Endothelial cell of umbilical vein (primary cell): ENCODE measurements at regions not wholly inside any gene's neighbourhood (a gene's known extent, or its start where the extent isn't known, plus 50 kb on each side); places are given as distances from the start of the nearest gene placed in this dataset.

Source experiments
- BruUV-seq: library from RNA; stranded (reverse); fragments of 400-500 nt; replicated peaks from 2 replicates; lab custom pipeline; 2021; lab: Mats Ljungman, UMichigan
- CTCF ChIA-PET: fragments of 300-600, 350-600 bp; sonication (Branson Sonifier 250); formaldehyde crosslinking; loops from one replicate; lab custom pipeline; 2021; ENCODE audit warnings: antibody characterized with exemption, inconsistent platforms; lab: Charles Lee
- POLR2A ChIA-PET: fragments of 300-600, 350-600 bp; sonication (Branson Sonifier 250); formaldehyde crosslinking; loops from one replicate; lab custom pipeline; 2021; ENCODE audit warnings: antibody characterized with exemption, inconsistent platforms; lab: Charles Lee
- DNase-seq: peaks from one replicate; pipeline ENCODE4 v3.0.0-alpha.2; 2011; ENCODE audit warnings: low read depth, low spot score
- FAIRE-seq: peaks from 2 replicates; lab custom pipeline; 2011; peaks lifted over from hg19 to GRCh38; lab: Jason Lieb, UNC
- H2AFZ ChIP-seq: 2 replicates; pipeline ENCODE4 v1.6.0; 2012; ENCODE audit warnings: low read depth, low read length, control low read depth, inconsistent platforms
- H3K27ac ChIP-seq: 2 replicates; pipeline ENCODE4 v1.5.1; 2011; ENCODE audit warnings: low read depth, mild to moderate bottlenecking, control low read depth, low read length, moderate library complexity; ENCODE audit not compliant: insufficient read depth
- H3K27me3 ChIP-seq, 2 experiments: 2 replicates each; pipeline versions ENCODE4 v1.6.0 to v1.6.1; 2011; ENCODE audit warnings: low read length in 2 of 2, mixed read lengths in 1 of 2; ENCODE audit not compliant: control insufficient read depth in 2 of 2, insufficient read depth in 2 of 2
- H3K36me3 ChIP-seq, 2 experiments: 2 replicates in 1 of 2; 3 replicates in 1 of 2; pipeline ENCODE4 v1.5.1; 2011; ENCODE audit warnings: low read length in 2 of 2, mild to moderate bottlenecking in 1 of 2, moderate library complexity in 1 of 2; ENCODE audit not compliant: control insufficient read depth in 2 of 2, insufficient read depth in 2 of 2; ENCODE audit errors: extremely low read depth in 1 of 2
- H3K4me1 ChIP-seq: 3 replicates; pipeline ENCODE4 v1.5.1; 2011; ENCODE audit warnings: mild to moderate bottlenecking, low read length; ENCODE audit not compliant: control insufficient read depth, insufficient read depth; ENCODE audit errors: extremely low read depth
- H3K4me2 ChIP-seq: 2 replicates; pipeline ENCODE4 v1.6.1; 2011; ENCODE audit warnings: low read length, control low read depth, mixed read lengths; ENCODE audit not compliant: insufficient read depth
- H3K4me3 ChIP-seq, 3 experiments: fragments of 200-600 bp in 1 of 3; sonication (generic), shearing (Covaris generic) in 1 of 3; replicated peaks in 1 of 3; 2 replicates each; pipeline ENCODE4 v1.5.1; 2011 to 2016; ENCODE audit warnings: control low read depth in 3 of 3, low read length in 3 of 3, mild to moderate bottlenecking in 2 of 3, inconsistent platforms in 1 of 3, low read depth in 1 of 3, moderate library complexity in 1 of 3; ENCODE audit not compliant: insufficient read depth in 1 of 3
- H3K79me2 ChIP-seq: 2 replicates; pipeline ENCODE4 v1.6.0; 2012; ENCODE audit warnings: low read length, inconsistent platforms; ENCODE audit not compliant: control insufficient read depth, insufficient read depth
- H3K9ac ChIP-seq: replicated peaks from 2 replicates; pipeline ENCODE3; 2011; ENCODE audit warnings: low read length, control low read depth; ENCODE audit not compliant: insufficient read depth; ENCODE audit errors: extremely low read depth
- H3K9me1 ChIP-seq: replicated peaks from 3 replicates; pipeline ENCODE4 v1.6.0; 2011; ENCODE audit warnings: mild to moderate bottlenecking, low read length; ENCODE audit not compliant: control insufficient read depth, insufficient read depth; ENCODE audit errors: extremely low read depth
- H3K9me3 ChIP-seq: replicated peaks from 2 replicates; pipeline ENCODE4 v1.5.1; 2012; ENCODE audit warnings: low read length, inconsistent platforms; ENCODE audit not compliant: control insufficient read depth, insufficient read depth
- H4K20me1 ChIP-seq: replicated peaks from 2 replicates; pipeline ENCODE3; 2011; ENCODE audit warnings: mild to moderate bottlenecking, low read length; ENCODE audit not compliant: control insufficient read depth, insufficient read depth; ENCODE audit errors: extremely low read depth
- EZH2 ChIP-seq: IDR thresholded peaks from 2 replicates; pipeline ENCODE4 v1.6.1; 2012; ENCODE audit warnings: borderline replicate concordance, low read depth, mild to moderate bottlenecking, moderate library complexity, low read length, inconsistent platforms; ENCODE audit not compliant: severe bottlenecking
- FOS ChIP-seq: IDR thresholded peaks from 2 replicates; pipeline ENCODE4 v1.6.1; 2011; ENCODE audit warnings: mild to moderate bottlenecking, low read length, moderate library complexity, borderline replicate concordance; ENCODE audit not compliant: insufficient read depth
- GATA2 ChIP-seq: IDR thresholded peaks from 2 replicates; pipeline ENCODE4 v1.7.0; 2011; ENCODE audit warnings: low read depth, mild to moderate bottlenecking, moderate library complexity, mixed read lengths, low read length; ENCODE audit not compliant: insufficient read length, insufficient read depth
- JUN ChIP-seq: IDR thresholded peaks from 2 replicates; pipeline ENCODE4 v1.6.1; 2011; ENCODE audit warnings: borderline replicate concordance, low read depth; ENCODE audit not compliant: insufficient read length, insufficient read depth
- MYC ChIP-seq: IDR thresholded peaks from one replicate; pipeline ENCODE4 v1.6.1; 2011; ENCODE audit warnings: mild to moderate bottlenecking, low read depth, low read length
- POLR2A ChIP-seq: IDR thresholded peaks from 2 replicates; pipeline ENCODE4 v1.6.1; 2012; ENCODE audit warnings: low read depth, mild to moderate bottlenecking, control low read depth, low read length
- POLR2AphosphoS5 ChIP-seq: IDR thresholded peaks from 2 replicates; pipeline ENCODE4 v1.6.1; 2012; ENCODE audit warnings: low read depth, mild to moderate bottlenecking, control low read depth, low read length, moderate library complexity; ENCODE audit not compliant: insufficient read depth
- dilution Hi-C: fragments of 300-500 bp; cut with MboI; formaldehyde crosslinking; loops from one replicate; pipeline ENCODE4 v1.15.0; 2019; ENCODE audit warnings: low sequenced_read_pairs; ENCODE audit not compliant: extremely low pct_ligation_motif_present
- intact Hi-C: fragments of 100-400 bp; cut with micrococcal nuclease; formaldehyde crosslinking; loops from one replicate; pipeline ENCODE4 v1.10.0; 2022
- TF ChIP-seq, protein P1 (sequence below), 2 donors: IDR thresholded peaks; 1 replicate in 1 of 2; 2 replicates in 1 of 2; pipeline ENCODE4 v1.5.1; 2011; ENCODE audit warnings: low read length in 2 of 2, mild to moderate bottlenecking in 2 of 2, moderate library complexity in 2 of 2, control low read depth in 1 of 2, inconsistent platforms in 1 of 2, low read depth in 1 of 2; ENCODE audit not compliant: insufficient read depth in 1 of 2; ENCODE audit errors: extremely low read depth in 1 of 2
- TF ChIP-seq, protein P2 (sequence below): IDR thresholded peaks from 2 replicates; pipeline ENCODE4 v1.6.1; 2011; ENCODE audit not compliant: insufficient read depth, insufficient read length

DNA sequence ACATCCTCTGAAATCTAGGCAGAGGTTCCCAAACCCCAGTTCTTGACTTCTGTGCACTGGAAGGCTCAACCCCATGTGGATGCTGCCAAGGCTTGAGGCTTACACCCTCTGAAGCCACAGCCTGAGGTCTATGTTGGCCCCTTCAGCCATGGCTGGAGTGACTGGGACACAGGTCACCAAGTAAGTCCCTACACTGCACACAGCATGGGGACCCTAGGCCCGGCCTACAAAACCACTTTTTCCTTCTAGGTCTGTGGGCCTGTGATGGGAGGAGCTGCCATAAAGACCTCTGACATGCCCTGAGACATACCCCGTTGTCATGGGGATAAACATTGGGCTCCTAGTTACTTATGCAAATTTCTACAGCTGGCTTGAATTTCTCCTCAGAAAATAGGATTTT lies 418.8 kb upstream of the CCNH start:
- ChIA-PET CTCF (no interaction called here), POLR2A (no interaction called here)
- DNase-seq (no peak), FAIRE-seq (no peak)
- H3K9ac ChIP-seq = no peak overlapping the region
- no peaks in the 10 kb centered on the region for H4K20me1 ChIP-seq
- H3K27me3 ChIP-seq = no peaks in the 10 kb centered on the region
- H3K4me2 ChIP-seq = no peak overlapping the region
- no peaks in the 10 kb centered on the region for H3K9me1 ChIP-seq
- no peak overlapping the region for H2AFZ ChIP-seq
- H3K79me2 ChIP-seq = no peaks in the 10 kb centered on the region
- intact Hi-C loops = no loop called here
- no peak overlapping the region for H3K4me3 ChIP-seq
- TF ChIP-seq MYC (no peak), FOS (no peak), JUN (no peak), POLR2A (no peak), GATA2 (no peak), EZH2 (no peak), POLR2AphosphoS5 (no peak)
- TF ChIP-seq, protein P1, sequence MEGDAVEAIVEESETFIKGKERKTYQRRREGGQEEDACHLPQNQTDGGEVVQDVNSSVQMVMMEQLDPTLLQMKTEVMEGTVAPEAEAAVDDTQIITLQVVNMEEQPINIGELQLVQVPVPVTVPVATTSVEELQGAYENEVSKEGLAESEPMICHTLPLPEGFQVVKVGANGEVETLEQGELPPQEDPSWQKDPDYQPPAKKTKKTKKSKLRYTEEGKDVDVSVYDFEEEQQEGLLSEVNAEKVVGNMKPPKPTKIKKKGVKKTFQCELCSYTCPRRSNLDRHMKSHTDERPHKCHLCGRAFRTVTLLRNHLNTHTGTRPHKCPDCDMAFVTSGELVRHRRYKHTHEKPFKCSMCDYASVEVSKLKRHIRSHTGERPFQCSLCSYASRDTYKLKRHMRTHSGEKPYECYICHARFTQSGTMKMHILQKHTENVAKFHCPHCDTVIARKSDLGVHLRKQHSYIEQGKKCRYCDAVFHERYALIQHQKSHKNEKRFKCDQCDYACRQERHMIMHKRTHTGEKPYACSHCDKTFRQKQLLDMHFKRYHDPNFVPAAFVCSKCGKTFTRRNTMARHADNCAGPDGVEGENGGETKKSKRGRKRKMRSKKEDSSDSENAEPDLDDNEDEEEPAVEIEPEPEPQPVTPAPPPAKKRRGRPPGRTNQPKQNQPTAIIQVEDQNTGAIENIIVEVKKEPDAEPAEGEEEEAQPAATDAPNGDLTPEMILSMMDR (IDR thresholded peaks at IDR 0.05; ENCODE audit: extremely low read depth in 1 of 2, insufficient read depth in 1 of 2, low read depth in 1 of 2, low read length in 2 of 2) = no peak
- TF ChIP-seq, protein P2, sequence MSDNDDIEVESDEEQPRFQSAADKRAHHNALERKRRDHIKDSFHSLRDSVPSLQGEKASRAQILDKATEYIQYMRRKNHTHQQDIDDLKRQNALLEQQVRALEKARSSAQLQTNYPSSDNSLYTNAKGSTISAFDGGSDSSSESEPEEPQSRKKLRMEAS = no peak
- H3K4me1 ChIP-seq = no peaks in the 10 kb centered on the region
- no peaks in the 10 kb centered on the region for H3K9me3 ChIP-seq
- dilution Hi-C loops = no loop called here
- no TSS peak for BruUV-seq
- no peaks in the 10 kb centered on the region for H3K36me3 ChIP-seq
- H3K27ac ChIP-seq = no peak overlapping the region
